GM19438 (cell line): ENCODE measurements at regions not wholly inside any gene's neighbourhood (a gene's known extent, or its start where the extent isn't known, plus 50 kb on each side); places are given as distances from the start of the nearest gene placed in this dataset.
"Not testable (repeated sequence)": the region's sequence is repeated elsewhere in the genome, so short reads cannot be mapped to it uniquely, and the experiment has no call there.

Source experiments
- ATAC-seq: cut with Tn5 transposase; IDR thresholded peaks from one replicate; pipeline ENCODE4 v1.9.1; 2021; ENCODE audit warnings: low read depth; ENCODE audit not compliant: unreplicated experiment

GRCh38 chr3:70519913-70520659, 207.6 kb upstream of the MDFIC2 start:
- ATAC-seq: no peak

GRCh38 chr3:70519026-70519425, 206.6 kb upstream of the MDFIC2 start:
- ATAC-seq: no peak

GRCh38 chr3:70518356-70518755, 205.9 kb upstream of the MDFIC2 start:
- no peak for ATAC-seq

GRCh38 chr3:70517124-70517890, 204.9 kb upstream of the MDFIC2 start:
- ATAC-seq: no peak

GRCh38 chr3:70516076-70516475, 203.6 kb upstream of the MDFIC2 start:
- ATAC-seq: no peak

GRCh38 chr3:70507486-70507885, 195.0 kb upstream of the MDFIC2 start:
- no peak for ATAC-seq

GRCh38 chr3:70506775-70507174, 194.3 kb upstream of the MDFIC2 start:
- no peak for ATAC-seq

GRCh38 chr3:70501561-70501960, 189.1 kb upstream of the MDFIC2 start:
- ATAC-seq: no peak

- ATAC-seq: no peak
Observed at GRCh38 chr3:70488816-70489215, 176.4 kb upstream of the MDFIC2 start.

GRCh38 chr3:70488131-70488530, 175.7 kb upstream of the MDFIC2 start:
- ATAC-seq: no peak

GRCh38 chr3:70486414-70487017, 174.1 kb upstream of the MDFIC2 start:
- no peak for ATAC-seq

GRCh38 chr3:70476174-70476573, 163.7 kb upstream of the MDFIC2 start:
- ATAC-seq: no peak

GRCh38 chr3:70471464-70472342, 159.3 kb upstream of the MDFIC2 start:
- ATAC-seq: no peak

GRCh38 chr3:70466096-70466495, 153.7 kb upstream of the MDFIC2 start:
- no peak for ATAC-seq

GRCh38 chr3:70464876-70465275, 152.4 kb upstream of the MDFIC2 start:
- no peak for ATAC-seq

- ATAC-seq: no peak
Observed at GRCh38 chr3:70464465-70464864, 152.0 kb upstream of the MDFIC2 start.

- ATAC-seq: not testable (repeated sequence)
Observed at GRCh38 chr3:70450220-70450619, 137.8 kb upstream of the MDFIC2 start.

GRCh38 chr3:70435422-70435821, 123.0 kb upstream of the MDFIC2 start:
- not testable (repeated sequence) for ATAC-seq

GRCh38 chr3:70433091-70433490, 120.7 kb upstream of the MDFIC2 start:
- ATAC-seq: no peak

- no peak for ATAC-seq
Observed at GRCh38 chr3:70431911-70432310, 119.5 kb upstream of the MDFIC2 start.

GRCh38 chr3:70426071-70426470, 113.6 kb upstream of the MDFIC2 start:
- no peak for ATAC-seq
